Bronchial epithelial cell (primary cell): ENCODE measurements at regions not wholly inside any gene's neighbourhood (a gene's known extent, or its start where the extent isn't known, plus 50 kb on each side); places are given as distances from the start of the nearest gene placed in this dataset.

Source experiments
- DNase-seq: peaks from one replicate; pipeline ENCODE4 v3.0.0-alpha.2; 2010; ENCODE audit warnings: low read depth
- FAIRE-seq: peaks from 2 replicates; lab custom pipeline; 2011; peaks lifted over from hg19 to GRCh38; lab: Jason Lieb, UNC
- H3K27me3 ChIP-seq: 2 replicates; pipeline ENCODE4 v1.5.1; 2011; ENCODE audit warnings: low read length; ENCODE audit not compliant: control insufficient read depth, insufficient read depth
- H3K36me3 ChIP-seq: 2 replicates; pipeline ENCODE4 v1.5.1; 2011; ENCODE audit warnings: low read length; ENCODE audit not compliant: control insufficient read depth, insufficient read depth
- H3K4me3 ChIP-seq: 2 replicates; pipeline ENCODE4 v1.5.1; 2011; ENCODE audit warnings: mild to moderate bottlenecking, low read depth, low read length, control low read depth
- TF ChIP-seq, protein P1 (sequence below): IDR thresholded peaks from 2 replicates; pipeline ENCODE4 v1.5.1; 2011; ENCODE audit warnings: mild to moderate bottlenecking, moderate library complexity, low read length, control low read depth, inconsistent platforms; ENCODE audit not compliant: insufficient read depth, severe bottlenecking

DNA sequence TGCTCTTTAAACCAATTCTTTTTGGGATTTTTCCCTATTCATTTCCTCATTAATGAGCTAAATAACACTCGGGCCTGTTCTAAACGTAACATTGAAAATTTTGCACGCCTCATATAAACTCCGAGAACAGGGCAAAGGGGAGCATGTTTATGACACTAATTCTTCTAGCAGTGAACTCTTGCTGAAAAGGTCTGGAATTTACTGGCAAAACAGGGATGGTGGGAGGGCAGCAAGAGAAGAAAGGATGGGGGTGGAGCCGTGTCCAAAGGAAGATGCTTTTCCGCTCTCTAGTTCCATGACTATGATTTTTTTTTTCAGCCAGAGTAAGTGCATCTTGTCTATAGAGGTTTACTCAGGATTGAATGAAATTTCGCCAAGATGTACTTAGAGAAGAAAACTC, 50.0 kb upstream of the IL1R1 start:
- Histone ChIP-seq H3K4me3 (no peak overlapping the region), H3K36me3 (no peaks in the 10 kb centered on the region), H3K27me3 (no peaks in the 10 kb centered on the region)
- TF ChIP-seq, protein P1, sequence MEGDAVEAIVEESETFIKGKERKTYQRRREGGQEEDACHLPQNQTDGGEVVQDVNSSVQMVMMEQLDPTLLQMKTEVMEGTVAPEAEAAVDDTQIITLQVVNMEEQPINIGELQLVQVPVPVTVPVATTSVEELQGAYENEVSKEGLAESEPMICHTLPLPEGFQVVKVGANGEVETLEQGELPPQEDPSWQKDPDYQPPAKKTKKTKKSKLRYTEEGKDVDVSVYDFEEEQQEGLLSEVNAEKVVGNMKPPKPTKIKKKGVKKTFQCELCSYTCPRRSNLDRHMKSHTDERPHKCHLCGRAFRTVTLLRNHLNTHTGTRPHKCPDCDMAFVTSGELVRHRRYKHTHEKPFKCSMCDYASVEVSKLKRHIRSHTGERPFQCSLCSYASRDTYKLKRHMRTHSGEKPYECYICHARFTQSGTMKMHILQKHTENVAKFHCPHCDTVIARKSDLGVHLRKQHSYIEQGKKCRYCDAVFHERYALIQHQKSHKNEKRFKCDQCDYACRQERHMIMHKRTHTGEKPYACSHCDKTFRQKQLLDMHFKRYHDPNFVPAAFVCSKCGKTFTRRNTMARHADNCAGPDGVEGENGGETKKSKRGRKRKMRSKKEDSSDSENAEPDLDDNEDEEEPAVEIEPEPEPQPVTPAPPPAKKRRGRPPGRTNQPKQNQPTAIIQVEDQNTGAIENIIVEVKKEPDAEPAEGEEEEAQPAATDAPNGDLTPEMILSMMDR: no peak
- DNase-seq (no peak), FAIRE-seq (no peak)
